Trophoblast cell (in vitro differentiated cells and primary cell): ENCODE measurements at regions not wholly inside any gene's neighbourhood (a gene's known extent, or its start where the extent isn't known, plus 50 kb on each side); places are given as distances from the start of the nearest gene placed in this dataset.
A peak's percentile ranks its signal among the peaks of the same experiment; 100 is the strongest.

ENCODE experiments used
- DNase-seq, 2 donors: peaks; one replicate each; pipeline ENCODE4 v3.0.0-alpha.2; 2016
- H2AFZ ChIP-seq: 2 replicates; pipeline ENCODE4 v1.6.1; 2013; ENCODE audit warnings: low read length, moderate library complexity, mild to moderate bottlenecking; ENCODE audit not compliant: insufficient read depth, poor library complexity
- H2AK5ac ChIP-seq: 2 replicates; pipeline ENCODE4 v1.6.1; 2013; ENCODE audit warnings: mild to moderate bottlenecking, low read length
- H2BK120ac ChIP-seq: 2 replicates; pipeline ENCODE4 v1.6.1; 2013; ENCODE audit warnings: low read length, mild to moderate bottlenecking, moderate library complexity; ENCODE audit not compliant: insufficient read depth, poor library complexity
- H2BK12ac ChIP-seq: 2 replicates; pipeline ENCODE4 v1.6.1; 2013; ENCODE audit warnings: mild to moderate bottlenecking, low read length, moderate library complexity
- H2BK5ac ChIP-seq: 2 replicates; pipeline ENCODE4 v1.6.1; 2013; ENCODE audit warnings: low read length, low read depth, moderate library complexity, mild to moderate bottlenecking; ENCODE audit not compliant: poor library complexity
- H3K14ac ChIP-seq: 2 replicates; pipeline ENCODE4 v1.6.1; 2013; ENCODE audit warnings: mild to moderate bottlenecking, low read length
- H3K18ac ChIP-seq: 2 replicates; pipeline ENCODE4 v1.6.1; 2013; ENCODE audit warnings: mild to moderate bottlenecking, low read length
- H3K23ac ChIP-seq: 2 replicates; pipeline ENCODE4 v1.6.1; 2013; ENCODE audit warnings: low read length
- H3K27ac ChIP-seq: 2 replicates; pipeline ENCODE4 v1.5.1; 2013; ENCODE audit warnings: low read depth, mild to moderate bottlenecking, inconsistent platforms, low read length, moderate library complexity
- H3K27me3 ChIP-seq: 2 replicates; pipeline ENCODE4 v1.6.1; 2013; ENCODE audit warnings: inconsistent platforms, mild to moderate bottlenecking, low read length, moderate library complexity; ENCODE audit not compliant: insufficient read depth
- H3K36me3 ChIP-seq, 2 experiments: 1 replicate in 1 of 2; 2 replicates in 1 of 2; pipeline ENCODE4 v1.6.1; 2013; ENCODE audit warnings: low read length in 2 of 2, mild to moderate bottlenecking in 2 of 2, moderate library complexity in 1 of 2; ENCODE audit not compliant: insufficient read depth in 2 of 2, control insufficient read depth in 1 of 2
- H3K4ac ChIP-seq: 2 replicates; pipeline ENCODE4 v1.6.1; 2013; ENCODE audit warnings: low read depth, mild to moderate bottlenecking, low read length, moderate library complexity
- H3K4me1 ChIP-seq, 2 experiments: 1 replicate in 1 of 2; 2 replicates in 1 of 2; pipeline ENCODE4 v1.6.1; 2013; ENCODE audit warnings: low read length in 2 of 2, mild to moderate bottlenecking in 2 of 2, moderate library complexity in 1 of 2; ENCODE audit not compliant: insufficient read depth in 2 of 2, control insufficient read depth in 1 of 2
- H3K4me2 ChIP-seq: 2 replicates; pipeline ENCODE4 v1.6.1; 2013; ENCODE audit warnings: inconsistent platforms, mild to moderate bottlenecking, low read length, moderate library complexity
- H3K4me3 ChIP-seq: 2 replicates; pipeline ENCODE4 v1.5.1; 2013; ENCODE audit warnings: mild to moderate bottlenecking, low read depth, low read length, inconsistent platforms
- H3K79me1 ChIP-seq: one replicate; pipeline ENCODE4 v1.6.1; 2013; ENCODE audit warnings: low read length
- H3K79me2 ChIP-seq: 2 replicates; pipeline ENCODE4 v1.6.1; 2013; ENCODE audit warnings: low read length, mild to moderate bottlenecking; ENCODE audit not compliant: control insufficient read depth, insufficient read depth, poor library complexity
- H3K9ac ChIP-seq: 2 replicates; pipeline ENCODE4 v1.6.1; 2013; ENCODE audit warnings: mild to moderate bottlenecking, low read length
- H3K9me3 ChIP-seq: 2 replicates; pipeline ENCODE4 v1.6.1; 2013; ENCODE audit warnings: low read depth, mild to moderate bottlenecking, control low read depth, inconsistent platforms, low read length; ENCODE audit not compliant: insufficient read depth
- H4K12ac ChIP-seq: 2 replicates; pipeline ENCODE4 v1.6.1; 2013; ENCODE audit warnings: low read depth, mild to moderate bottlenecking, low read length, moderate library complexity
- H4K8ac ChIP-seq: 2 replicates; pipeline ENCODE4 v1.6.1; 2013; ENCODE audit warnings: low read depth, mild to moderate bottlenecking, low read length, moderate library complexity
- H4K91ac ChIP-seq: one replicate; pipeline ENCODE4 v1.6.1; 2013; ENCODE audit warnings: low read depth, mild to moderate bottlenecking, low read length, moderate library complexity
- WGBS: extraction: QIAGEN DNeasy Blood & Tissue Kit; methylation state at CpG from one replicate; pipeline ENCODE4 v1.1.7; 2013; ENCODE audit warnings: missing lambda C conversion rate; ENCODE audit not compliant: insufficient read length, insufficient coverage; ENCODE audit errors: extremely low coverage; 5-methylcytosine and 5-hydroxymethylcytosine counted together

DNA sequence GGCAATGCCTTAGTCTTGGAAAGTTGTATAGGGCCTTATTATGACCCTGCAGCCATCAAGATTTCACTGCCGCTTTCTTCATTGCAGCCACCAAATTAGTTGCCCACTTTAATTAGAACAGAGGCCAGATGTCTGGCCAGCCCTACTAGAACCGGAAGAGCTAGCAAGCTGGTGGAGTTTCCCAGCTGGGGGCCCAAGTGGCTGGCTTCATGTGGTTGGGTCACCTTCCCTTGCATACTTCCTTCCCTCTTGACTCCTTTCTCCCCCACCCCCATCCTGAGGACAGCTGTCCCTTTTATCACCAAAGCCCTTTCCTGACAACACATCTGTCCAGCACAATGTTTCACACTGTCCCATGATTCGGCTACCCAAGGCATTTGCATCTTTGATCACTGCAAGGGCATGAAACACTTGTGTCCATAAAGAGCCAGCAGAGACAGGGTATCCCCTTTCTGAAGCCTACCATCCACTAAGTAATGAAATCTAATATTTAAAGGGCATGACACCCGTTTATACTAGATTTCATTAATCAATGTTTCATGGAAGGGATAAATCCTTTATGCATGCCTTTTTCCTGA lies 187.2 kb downstream of the BCL11A start:
- Histone ChIP-seq H3K4ac (no peak overlapping the region), H3K79me1 (no peaks in the 10 kb centered on the region), H2AFZ (no peak overlapping the region), H3K23ac (no peak overlapping the region), H4K8ac (no peak overlapping the region), H3K14ac (no peak overlapping the region), H3K9ac (no peak overlapping the region), H4K12ac (no peak overlapping the region), H2AK5ac (no peak overlapping the region), H2BK5ac (no peak overlapping the region), H3K4me1 (peaks cover 2 to 10% of the 10 kb centered on the region in 2 experiments), H4K91ac (no peak overlapping the region), H2BK120ac (no peak overlapping the region), H3K4me3 (no peak overlapping the region), H3K27me3 (no peaks in the 10 kb centered on the region), H3K79me2 (no peaks in the 10 kb centered on the region), H3K36me3 (no peaks in the 10 kb centered on the region), H2BK12ac (no peak overlapping the region), H3K9me3 (no peaks in the 10 kb centered on the region), H3K18ac (no peak overlapping the region), H3K4me2 (no peak overlapping the region), H3K27ac (no peak overlapping the region)
- WGBS, result no CpG with 5 or more reads among the region's 4 CpGs
- no peak for DNase-seq

- Histone ChIP-seq H2BK120ac (no peak overlapping the region), H2BK12ac (no peak overlapping the region), H3K79me1 (no peaks in the 10 kb centered on the region), H3K4me1 (peaks cover 2 to 10% of the 10 kb centered on the region in 2 experiments), H2AK5ac (no peak overlapping the region), H3K79me2 (no peaks in the 10 kb centered on the region), H3K23ac (no peak overlapping the region), H4K8ac (no peak overlapping the region), H2BK5ac (no peak overlapping the region), H4K91ac (no peak overlapping the region), H3K4ac (no peak overlapping the region), H3K27me3 (no peaks in the 10 kb centered on the region), H3K4me2 (peak overlapping the region; percentile 21), H3K27ac (no peak overlapping the region), H3K14ac (no peak overlapping the region), H3K36me3 (no peaks in the 10 kb centered on the region), H3K9ac (no peak overlapping the region), H3K4me3 (no peak overlapping the region), H3K9me3 (no peaks in the 10 kb centered on the region), H4K12ac (no peak overlapping the region), H2AFZ (no peak overlapping the region), H3K18ac (no peak overlapping the region)
- no CpG with 5 or more reads among the region's 5 CpGs for WGBS
- peak; percentile 38 to 81 for DNase-seq
Observed at GRCh38 chr2:60365556-60365955, 187.9 kb downstream of the BCL11A start.

DNA sequence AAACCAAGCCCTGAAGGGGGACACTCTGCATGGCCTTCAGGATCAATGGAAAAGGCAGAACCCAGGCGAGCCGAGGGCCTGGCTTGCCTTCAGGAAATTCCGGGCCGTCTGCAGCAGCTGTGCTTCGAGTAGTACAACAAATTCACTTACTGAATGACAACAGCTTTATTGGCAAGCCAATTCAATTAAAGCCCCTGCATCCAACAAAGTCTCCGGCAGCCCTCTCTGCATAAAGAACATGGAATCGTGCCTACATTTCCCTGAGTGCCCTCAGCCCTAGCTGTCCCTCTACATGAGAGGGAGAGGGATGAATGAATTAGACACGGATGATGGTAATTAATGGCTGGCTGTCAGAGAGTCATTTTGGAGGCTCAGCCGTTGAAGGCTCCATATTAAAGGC lies 189.0 kb downstream of the BCL11A start:
- WGBS, result no CpG with 5 or more reads among the region's 9 CpGs
- H3K27me3 ChIP-seq, result no peaks in the 10 kb centered on the region

GRCh38 chr2:60361498-60361897 lies 192.0 kb downstream of the BCL11A start:
- DNase-seq, result no peak
- no peak overlapping the region for H3K14ac ChIP-seq
- H3K79me1 ChIP-seq, result no peaks in the 10 kb centered on the region
- H3K9ac ChIP-seq, result no peak overlapping the region
- H3K27me3 ChIP-seq, result no peaks in the 10 kb centered on the region
- no peak overlapping the region for H2AK5ac ChIP-seq
- H3K4me1 ChIP-seq, result peaks cover 2 to 10% of the 10 kb centered on the region in 2 experiments
- no peak overlapping the region for H2BK12ac ChIP-seq
- H3K4ac ChIP-seq, result no peak overlapping the region
- no peaks in the 10 kb centered on the region for H3K9me3 ChIP-seq
- H3K27ac ChIP-seq, result no peak overlapping the region
- no peak overlapping the region for H4K8ac ChIP-seq
- no peak overlapping the region for H3K18ac ChIP-seq
- H3K23ac ChIP-seq, result no peak overlapping the region
- no peaks in the 10 kb centered on the region for H3K36me3 ChIP-seq
- H2AFZ ChIP-seq, result no peak overlapping the region
- H3K4me2 ChIP-seq, result no peak overlapping the region
- H4K12ac ChIP-seq, result no peak overlapping the region
- no peak overlapping the region for H4K91ac ChIP-seq
- no peak overlapping the region for H2BK5ac ChIP-seq
- no peaks in the 10 kb centered on the region for H3K79me2 ChIP-seq
- no CpG with 5 or more reads among the region's 1 CpG for WGBS
- H3K4me3 ChIP-seq, result no peak overlapping the region
- H2BK120ac ChIP-seq, result no peak overlapping the region

More for the DNA sequence above, 189.0 kb downstream of the BCL11A start:
- Histone ChIP-seq H3K9ac (no peak overlapping the region), H2AFZ (no peak overlapping the region), H3K23ac (no peak overlapping the region), H3K79me2 (no peaks in the 10 kb centered on the region), H4K91ac (no peak overlapping the region), H4K12ac (no peak overlapping the region), H2BK5ac (no peak overlapping the region), H3K27ac (no peak overlapping the region), H3K36me3 (no peaks in the 10 kb centered on the region), H2AK5ac (no peak overlapping the region), H3K14ac (no peak overlapping the region), H3K4me1 (peaks cover 2 to 10% of the 10 kb centered on the region in 2 experiments), H4K8ac (no peak overlapping the region), H3K9me3 (no peaks in the 10 kb centered on the region), H3K4ac (no peak overlapping the region), H3K79me1 (no peaks in the 10 kb centered on the region), H3K4me3 (no peak overlapping the region), H3K18ac (no peak overlapping the region), H2BK12ac (peak overlapping the region; percentile 79), H2BK120ac (no peak overlapping the region), H3K4me2 (no peak overlapping the region)
- DNase-seq, result no peak
